Liver (tissue), 8 donors: ENCODE measurements at regions not wholly inside any gene's neighbourhood (a gene's known extent, or its start where the extent isn't known, plus 50 kb on each side); places are given as distances from the start of the nearest gene placed in this dataset.

Experiments
- DNase-seq: peaks from one replicate; pipeline ENCODE4 v3.0.0-alpha.2; 2017; ENCODE audit warnings: low spot score
- H3K27ac ChIP-seq, 2 donors: one replicate each; pipeline ENCODE4 v1.7.0; 2013; ENCODE audit warnings: inconsistent platforms in 2 of 2, low read length in 2 of 2, control low read depth in 1 of 2, low read depth in 1 of 2, mild to moderate bottlenecking in 1 of 2
- H3K27me3 ChIP-seq, 4 donors: one replicate each; pipeline versions ENCODE4 v1.6.1 to v1.7.0; 2013; ENCODE audit warnings: low read length in 3 of 4, inconsistent platforms in 1 of 4, mild to moderate bottlenecking in 1 of 4, moderate library complexity in 1 of 4; ENCODE audit not compliant: control insufficient read depth in 4 of 4, insufficient read depth in 4 of 4
- H3K36me3 ChIP-seq, 4 donors: one replicate each; pipeline versions ENCODE4 v1.6.1 to v1.7.0; 2013; ENCODE audit warnings: low read length in 3 of 4, mild to moderate bottlenecking in 3 of 4, low read depth in 1 of 4, moderate library complexity in 1 of 4; ENCODE audit not compliant: control insufficient read depth in 4 of 4, insufficient read depth in 3 of 4
- H3K4me1 ChIP-seq, 4 donors: one replicate each; pipeline versions ENCODE4 v1.6.1 to v1.7.0; 2013; ENCODE audit warnings: low read length in 3 of 4, mild to moderate bottlenecking in 3 of 4, moderate library complexity in 1 of 4; ENCODE audit not compliant: control insufficient read depth in 4 of 4, insufficient read depth in 4 of 4
- H3K4me3 ChIP-seq, 3 donors: one replicate each; pipeline versions ENCODE4 v1.6.1 to v1.7.0; 2013; ENCODE audit warnings: low read length in 3 of 3, control low read depth in 1 of 3, low read depth in 1 of 3, mild to moderate bottlenecking in 1 of 3
- H3K9ac ChIP-seq, 2 donors: one replicate each; pipeline ENCODE4 v1.7.0; 2013; ENCODE audit warnings: low read length in 2 of 2, mild to moderate bottlenecking in 2 of 2, moderate library complexity in 2 of 2, control low read depth in 1 of 2, low read depth in 1 of 2
- H3K9me3 ChIP-seq, 4 donors: one replicate each; pipeline versions ENCODE4 v1.6.1 to v1.7.0; 2013; ENCODE audit warnings: low read length in 3 of 4; ENCODE audit not compliant: control insufficient read depth in 4 of 4
- CTCF ChIP-seq: fragments of 150-350 bp; IDR thresholded peaks from 2 replicates; pipeline ENCODE4 v1.5.1; 2017; ENCODE audit warnings: improper control_type of control experiment, low read depth, low read length; ENCODE audit not compliant: missing input control
- FOXA1 ChIP-seq: IDR thresholded peaks from 2 replicates; pipeline ENCODE4 v1.6.1; 2016; ENCODE audit warnings: antibody characterized with exemption
- FOXA2 ChIP-seq: IDR thresholded peaks from 2 replicates; pipeline ENCODE4 v1.6.1; 2016; ENCODE audit warnings: antibody characterized with exemption
- GABPA ChIP-seq, 2 donors: IDR thresholded peaks in 1 of 2; conservative IDR thresholded peaks in 1 of 2; 2 replicates each; pipeline ENCODE4 v1.6.1; 2016; ENCODE audit warnings: antibody characterized with exemption in 2 of 2, mild to moderate bottlenecking in 1 of 2, moderate library complexity in 1 of 2
- HNF4A ChIP-seq, 2 donors: conservative IDR thresholded peaks; 2 replicates each; pipeline ENCODE4 v1.6.1; 2016; ENCODE audit warnings: antibody characterized with exemption in 2 of 2, mild to moderate bottlenecking in 2 of 2
- JUND ChIP-seq, 2 donors: IDR thresholded peaks; 2 replicates each; pipeline ENCODE4 v1.6.1; 2016; ENCODE audit warnings: antibody characterized with exemption in 2 of 2
- NR2F2 ChIP-seq: IDR thresholded peaks from 2 replicates; pipeline ENCODE4 v1.6.1; 2016; ENCODE audit warnings: antibody characterized with exemption
- RXRA ChIP-seq, 2 donors: IDR thresholded peaks; 2 replicates each; pipeline ENCODE4 v1.6.1; 2017 to 2018; ENCODE audit warnings: antibody characterized with exemption in 2 of 2, mild to moderate bottlenecking in 1 of 2
- SP1 ChIP-seq: IDR thresholded peaks from 2 replicates; pipeline ENCODE4 v1.6.1; 2018; ENCODE audit warnings: antibody characterized with exemption, mild to moderate bottlenecking
- ZBTB33 ChIP-seq: IDR thresholded peaks from 2 replicates; pipeline ENCODE4 v1.6.1; 2016; ENCODE audit warnings: antibody characterized with exemption
- WGBS: extraction: QIAGEN DNeasy Blood & Tissue Kit; methylation state at CpG from one replicate; pipeline ENCODE4 v1.1.7; 2013; 5-methylcytosine and 5-hydroxymethylcytosine counted together
- TF ChIP-seq, protein P1 (sequence below): IDR thresholded peaks from 2 replicates; pipeline ENCODE4 v1.6.1; 2016; ENCODE audit warnings: antibody characterized with exemption, mild to moderate bottlenecking
- TF ChIP-seq, protein P2 (sequence below): IDR thresholded peaks from 2 replicates; pipeline ENCODE4 v1.6.1; 2016; ENCODE audit warnings: antibody characterized with exemption
- donor health status: healthy.
- donor health status: healthy.
- donor health status: healthy.
- donor health status: healthy.
- donor health status: healthy.

GRCh38 chr18:47417807-47418206 lies 166.3 kb upstream of the SKOR2 start:
- Histone ChIP-seq H3K4me3 (no peak overlapping the region), H3K27ac (no peak overlapping the region), H3K9ac (no peak overlapping the region), H3K9me3 (no peaks in the 10 kb centered on the region), H3K4me1 (no peaks in the 10 kb centered on the region), H3K36me3 (no peaks in the 10 kb centered on the region), H3K27me3 (peaks cover 0 to 10% (median 0%) of the 10 kb centered on the region in 4 donors)
- WGBS: 75% methylated on average over 2 of the region's 2 CpGs
- TF ChIP-seq, protein P1, sequence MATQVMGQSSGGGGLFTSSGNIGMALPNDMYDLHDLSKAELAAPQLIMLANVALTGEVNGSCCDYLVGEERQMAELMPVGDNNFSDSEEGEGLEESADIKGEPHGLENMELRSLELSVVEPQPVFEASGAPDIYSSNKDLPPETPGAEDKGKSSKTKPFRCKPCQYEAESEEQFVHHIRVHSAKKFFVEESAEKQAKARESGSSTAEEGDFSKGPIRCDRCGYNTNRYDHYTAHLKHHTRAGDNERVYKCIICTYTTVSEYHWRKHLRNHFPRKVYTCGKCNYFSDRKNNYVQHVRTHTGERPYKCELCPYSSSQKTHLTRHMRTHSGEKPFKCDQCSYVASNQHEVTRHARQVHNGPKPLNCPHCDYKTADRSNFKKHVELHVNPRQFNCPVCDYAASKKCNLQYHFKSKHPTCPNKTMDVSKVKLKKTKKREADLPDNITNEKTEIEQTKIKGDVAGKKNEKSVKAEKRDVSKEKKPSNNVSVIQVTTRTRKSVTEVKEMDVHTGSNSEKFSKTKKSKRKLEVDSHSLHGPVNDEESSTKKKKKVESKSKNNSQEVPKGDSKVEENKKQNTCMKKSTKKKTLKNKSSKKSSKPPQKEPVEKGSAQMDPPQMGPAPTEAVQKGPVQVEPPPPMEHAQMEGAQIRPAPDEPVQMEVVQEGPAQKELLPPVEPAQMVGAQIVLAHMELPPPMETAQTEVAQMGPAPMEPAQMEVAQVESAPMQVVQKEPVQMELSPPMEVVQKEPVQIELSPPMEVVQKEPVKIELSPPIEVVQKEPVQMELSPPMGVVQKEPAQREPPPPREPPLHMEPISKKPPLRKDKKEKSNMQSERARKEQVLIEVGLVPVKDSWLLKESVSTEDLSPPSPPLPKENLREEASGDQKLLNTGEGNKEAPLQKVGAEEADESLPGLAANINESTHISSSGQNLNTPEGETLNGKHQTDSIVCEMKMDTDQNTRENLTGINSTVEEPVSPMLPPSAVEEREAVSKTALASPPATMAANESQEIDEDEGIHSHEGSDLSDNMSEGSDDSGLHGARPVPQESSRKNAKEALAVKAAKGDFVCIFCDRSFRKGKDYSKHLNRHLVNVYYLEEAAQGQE: no peak
- no peak for TF ChIP-seq HNF4A (conservative IDR thresholded peaks at IDR 0.05)
- no peak for DNase-seq

- no peak for DNase-seq
- H3K36me3 ChIP-seq: no peaks in the 10 kb centered on the region
- no peaks in the 10 kb centered on the region for H3K9me3 ChIP-seq
- H3K27ac ChIP-seq: no peak overlapping the region
- H3K4me1 ChIP-seq: no peaks in the 10 kb centered on the region
- H3K9ac ChIP-seq: no peak overlapping the region
- WGBS: 48% methylated on average over 4 of the region's 4 CpGs
- no peak overlapping the region for H3K4me3 ChIP-seq
- peaks cover 0 to 14% (median 0%) of the 10 kb centered on the region in 4 donors for H3K27me3 ChIP-seq
- no peak for TF ChIP-seq ZBTB33
- no peak for TF ChIP-seq FOXA2
- no peak for TF ChIP-seq JUND (IDR thresholded peaks at IDR 0.05)
- TF ChIP-seq FOXA1: no peak
- no peak for TF ChIP-seq CTCF
- no peak for TF ChIP-seq RXRA (IDR thresholded peaks at IDR 0.05)
- TF ChIP-seq NR2F2: no peak
- TF ChIP-seq SP1: no peak
- TF ChIP-seq, protein P2, sequence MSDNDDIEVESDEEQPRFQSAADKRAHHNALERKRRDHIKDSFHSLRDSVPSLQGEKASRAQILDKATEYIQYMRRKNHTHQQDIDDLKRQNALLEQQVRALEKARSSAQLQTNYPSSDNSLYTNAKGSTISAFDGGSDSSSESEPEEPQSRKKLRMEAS: no peak
- no peak for TF ChIP-seq GABPA (IDR thresholded peaks at IDR 0.05 in 1 of 2, conservative IDR thresholded peaks at IDR 0.05 in 1 of 2)
- no peak for TF ChIP-seq HNF4A (conservative IDR thresholded peaks at IDR 0.05)
These were observed 164.4 kb upstream of the SKOR2 start for GRCh38 chr18:47415881-47416280.
